GM23338 (cell line): ENCODE measurements at regions not wholly inside any gene's neighbourhood (a gene's known extent, or its start where the extent isn't known, plus 50 kb on each side); places are given as distances from the start of the nearest gene placed in this dataset.

Source experiments
- CTCF ChIP-seq, 2 experiments: fragments of 200-600 bp in 1 of 2; sonication (generic) in 1 of 2; conservative IDR thresholded peaks; 2 replicates each; pipeline versions ENCODE4 v1.5.1 to v1.6.1; 2016 to 2017; ENCODE audit warnings: antibody characterized with exemption in 2 of 2, low read depth in 2 of 2, mild to moderate bottlenecking in 2 of 2, moderate library complexity in 1 of 2
- EZH2 ChIP-seq: fragments of 200-600 bp; sonication (generic); IDR thresholded peaks from one replicate; pipeline ENCODE4 v1.8.0; 2017; ENCODE audit warnings: antibody characterized with exemption, mild to moderate bottlenecking, low read depth; ENCODE audit not compliant: unreplicated experiment
- JUNB ChIP-seq: IDR thresholded peaks from one replicate; pipeline ENCODE4 v1.6.1; 2016; ENCODE audit warnings: antibody characterized with exemption; ENCODE audit not compliant: unreplicated experiment
- NANOG ChIP-seq: IDR thresholded peaks from 2 replicates; pipeline ENCODE4 v1.6.1; 2016; ENCODE audit warnings: antibody characterized with exemption, borderline replicate concordance
- REST ChIP-seq: IDR thresholded peaks from one replicate; pipeline ENCODE4 v1.6.1; 2018; ENCODE audit warnings: antibody characterized with exemption; ENCODE audit not compliant: unreplicated experiment
- ZNF114 ChIP-seq: fragments of 250-450 bp; sonication (Bioruptor Pico); IDR thresholded peaks from 2 replicates; pipeline ENCODE4 v1.5.0; 2020; ENCODE audit warnings: mild to moderate bottlenecking, moderate library complexity
- ZNF331 ChIP-seq: fragments of 250-450 bp; sonication (Bioruptor Pico); IDR thresholded peaks from 2 replicates; pipeline ENCODE4 v1.5.0; 2020; ENCODE audit warnings: low read depth, mild to moderate bottlenecking, moderate library complexity
- ZNF462 ChIP-seq: fragments of 250-450 bp; sonication (Bioruptor Pico); IDR thresholded peaks from 2 replicates; pipeline ENCODE4 v1.5.0; 2020; ENCODE audit warnings: mild to moderate bottlenecking, moderate library complexity

- no peak for TF ChIP-seq ZNF462 (CRISPR knock-in tag)
- no peak for TF ChIP-seq CTCF (conservative IDR thresholded peaks at IDR 0.05; ENCODE audit: low read depth in 2 of 2)
- TF ChIP-seq REST: no peak
- no peak for TF ChIP-seq EZH2
- TF ChIP-seq ZNF114 (CRISPR knock-in tag): no peak
- no peak for TF ChIP-seq JUNB
- TF ChIP-seq NANOG: no peak
- no peak for TF ChIP-seq ZNF331 (CRISPR knock-in tag)
Measured at GRCh38 chr2:120979398-120979797, 243.7 kb downstream of the GLI2 start (continued).
